NB4 (cell line): ENCODE measurements at regions not wholly inside any gene's neighbourhood (a gene's known extent, or its start where the extent isn't known, plus 50 kb on each side); places are given as distances from the start of the nearest gene placed in this dataset.

Source experiments
- DNase-seq: peaks from one replicate; pipeline ENCODE4 v3.0.0; 2010; ENCODE audit warnings: low read depth
- H3K4me3 ChIP-seq: one replicate; pipeline ENCODE4 v1.5.1; 2011; ENCODE audit warnings: mild to moderate bottlenecking, low read depth, low read length, moderate library complexity
- MAX ChIP-seq: IDR thresholded peaks from 2 replicates; pipeline ENCODE4 v1.6.1; 2011; ENCODE audit warnings: low read depth, low read length
- MYC ChIP-seq: IDR thresholded peaks from 2 replicates; pipeline ENCODE4 v1.6.1; 2011; ENCODE audit warnings: low read depth, low read length
- POLR2A ChIP-seq: IDR thresholded peaks from 2 replicates; pipeline ENCODE4 v1.6.1; 2011; ENCODE audit warnings: mild to moderate bottlenecking; ENCODE audit not compliant: insufficient read length; ENCODE audit errors: extremely low read depth
- TF ChIP-seq, protein P1 (sequence below): IDR thresholded peaks from one replicate; pipeline ENCODE4 v1.5.1; 2012; ENCODE audit warnings: low read depth, low read length

DNA sequence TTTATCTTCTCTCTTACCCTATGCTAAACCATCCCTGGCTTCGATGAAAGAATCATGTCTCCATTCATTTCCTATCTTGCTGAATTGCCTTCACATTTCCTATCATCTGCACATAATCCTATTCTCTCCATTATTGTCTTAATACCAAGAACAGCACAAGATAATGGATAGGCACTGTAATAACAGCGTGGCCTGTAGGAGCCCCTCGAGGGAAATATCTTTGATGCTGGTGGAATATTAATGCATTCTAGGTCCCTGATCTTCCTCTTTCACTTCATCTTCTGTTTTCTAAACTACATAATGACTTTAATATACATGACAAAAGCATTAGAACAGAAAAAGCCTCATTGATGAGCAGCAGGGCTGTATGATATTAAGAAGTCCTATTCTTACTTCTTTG, 720.6 kb downstream of the RWDD3 start:
- H3K4me3 ChIP-seq = no peak overlapping the region
- DNase-seq = no peak
- no peak for TF ChIP-seq POLR2A
- TF ChIP-seq, protein P1, sequence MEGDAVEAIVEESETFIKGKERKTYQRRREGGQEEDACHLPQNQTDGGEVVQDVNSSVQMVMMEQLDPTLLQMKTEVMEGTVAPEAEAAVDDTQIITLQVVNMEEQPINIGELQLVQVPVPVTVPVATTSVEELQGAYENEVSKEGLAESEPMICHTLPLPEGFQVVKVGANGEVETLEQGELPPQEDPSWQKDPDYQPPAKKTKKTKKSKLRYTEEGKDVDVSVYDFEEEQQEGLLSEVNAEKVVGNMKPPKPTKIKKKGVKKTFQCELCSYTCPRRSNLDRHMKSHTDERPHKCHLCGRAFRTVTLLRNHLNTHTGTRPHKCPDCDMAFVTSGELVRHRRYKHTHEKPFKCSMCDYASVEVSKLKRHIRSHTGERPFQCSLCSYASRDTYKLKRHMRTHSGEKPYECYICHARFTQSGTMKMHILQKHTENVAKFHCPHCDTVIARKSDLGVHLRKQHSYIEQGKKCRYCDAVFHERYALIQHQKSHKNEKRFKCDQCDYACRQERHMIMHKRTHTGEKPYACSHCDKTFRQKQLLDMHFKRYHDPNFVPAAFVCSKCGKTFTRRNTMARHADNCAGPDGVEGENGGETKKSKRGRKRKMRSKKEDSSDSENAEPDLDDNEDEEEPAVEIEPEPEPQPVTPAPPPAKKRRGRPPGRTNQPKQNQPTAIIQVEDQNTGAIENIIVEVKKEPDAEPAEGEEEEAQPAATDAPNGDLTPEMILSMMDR = no peak
- no peak for TF ChIP-seq MAX
- no peak for TF ChIP-seq MYC

DNA sequence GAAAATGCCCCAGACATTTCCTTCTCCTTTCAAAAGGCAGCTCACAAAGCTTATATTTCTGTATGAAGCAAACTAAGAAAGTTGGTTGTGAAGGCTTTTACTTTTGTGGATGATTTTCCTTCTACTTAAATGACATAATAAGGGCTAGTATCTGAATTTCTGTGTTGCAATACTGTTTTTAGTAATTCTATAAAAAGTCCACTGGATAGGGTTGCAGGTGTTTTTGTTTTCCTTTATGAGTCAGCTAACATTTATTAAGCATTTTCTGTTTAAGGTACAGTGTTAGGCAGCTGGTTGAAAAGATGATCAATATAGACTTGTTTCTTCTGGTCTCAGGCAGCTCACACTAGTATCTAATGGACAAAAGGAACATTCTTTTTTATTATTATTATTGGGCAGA, 722.2 kb downstream of the RWDD3 start:
- no peak overlapping the region for H3K4me3 ChIP-seq
- no peak for DNase-seq
- no peak for TF ChIP-seq MAX
- TF ChIP-seq, protein P1 = no peak
- TF ChIP-seq MYC = no peak
- TF ChIP-seq POLR2A = no peak

- no peak for DNase-seq
- H3K4me3 ChIP-seq = no peak overlapping the region
- TF ChIP-seq MYC = no peak
- no peak for TF ChIP-seq POLR2A
- TF ChIP-seq, protein P1 = no peak
- no peak for TF ChIP-seq MAX
Observed at GRCh38 chr1:95957748-95958147, 723.7 kb downstream of the RWDD3 start.

GRCh38 chr1:95966866-95967265, 732.9 kb downstream of the RWDD3 start:
- H3K4me3 ChIP-seq = no peak overlapping the region
- no peak for DNase-seq
- TF ChIP-seq, protein P1 = no peak
- TF ChIP-seq POLR2A (no peak), MAX (no peak), MYC (no peak)

- no peak for DNase-seq
- TF ChIP-seq, protein P1 = no peak
- TF ChIP-seq MYC (no peak), MAX (no peak), POLR2A (no peak)
- no peak overlapping the region for H3K4me3 ChIP-seq
Observed at GRCh38 chr1:95974586-95974985, 740.6 kb downstream of the RWDD3 start.

- no peak for DNase-seq
- no peak overlapping the region for H3K4me3 ChIP-seq
- TF ChIP-seq POLR2A (no peak), MYC (no peak), MAX (no peak)
- TF ChIP-seq, protein P1 = no peak
Observed at GRCh38 chr1:95982711-95983110, 738.9 kb upstream of the PTBP2 start.
